NCI-H748 (cell line): ENCODE measurements at regions not wholly inside any gene's neighbourhood (a gene's known extent, or its start where the extent isn't known, plus 50 kb on each side); places are given as distances from the start of the nearest gene placed in this dataset.
"Not testable (repeated sequence)": the region's sequence is repeated elsewhere in the genome, so short reads cannot be mapped to it uniquely, and the experiment has no call there.

ENCODE experiments used
- DNase-seq: peaks from one replicate; lab custom pipeline; 2025; ENCODE audit not compliant: unreplicated experiment; lab: John Stamatoyannopoulos, UW

DNA sequence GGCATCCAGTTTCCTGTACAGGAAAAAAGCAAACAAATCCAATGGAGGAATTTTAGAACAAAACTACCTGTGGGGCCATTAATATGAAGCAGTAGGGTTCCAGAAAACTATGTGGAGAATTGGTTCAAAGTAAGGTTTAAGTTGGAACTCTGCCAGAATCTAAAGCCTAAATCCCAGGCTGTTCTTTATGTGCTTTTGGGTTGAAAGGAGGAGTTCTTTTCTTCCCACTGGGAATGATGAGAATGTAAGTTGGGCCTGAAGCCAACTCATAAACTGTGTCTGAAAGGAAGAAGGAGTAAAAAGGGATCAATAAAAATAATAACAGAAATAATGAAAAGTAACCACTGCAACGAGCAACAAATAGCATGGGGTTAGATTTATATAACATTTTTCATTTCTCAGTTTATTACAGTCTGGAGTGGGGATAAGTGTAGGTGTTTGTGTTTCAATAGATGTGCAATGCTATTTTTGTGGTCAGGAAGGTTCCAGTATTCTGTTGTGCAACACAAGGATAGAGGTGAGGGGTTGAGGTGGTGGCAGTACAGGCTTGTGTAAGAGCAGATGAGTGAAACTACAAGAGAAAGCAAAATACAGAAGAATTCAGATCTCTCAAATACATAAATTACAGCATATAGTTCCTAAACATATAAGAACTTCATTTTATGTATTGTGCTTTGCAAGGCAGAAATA is 373.6 kb downstream of the EMP1 start:
- DNase-seq, result no peak

- DNase-seq, result no peak
Observed at GRCh38 chr12:13566292-13566691, 369.8 kb downstream of the EMP1 start.

DNA sequence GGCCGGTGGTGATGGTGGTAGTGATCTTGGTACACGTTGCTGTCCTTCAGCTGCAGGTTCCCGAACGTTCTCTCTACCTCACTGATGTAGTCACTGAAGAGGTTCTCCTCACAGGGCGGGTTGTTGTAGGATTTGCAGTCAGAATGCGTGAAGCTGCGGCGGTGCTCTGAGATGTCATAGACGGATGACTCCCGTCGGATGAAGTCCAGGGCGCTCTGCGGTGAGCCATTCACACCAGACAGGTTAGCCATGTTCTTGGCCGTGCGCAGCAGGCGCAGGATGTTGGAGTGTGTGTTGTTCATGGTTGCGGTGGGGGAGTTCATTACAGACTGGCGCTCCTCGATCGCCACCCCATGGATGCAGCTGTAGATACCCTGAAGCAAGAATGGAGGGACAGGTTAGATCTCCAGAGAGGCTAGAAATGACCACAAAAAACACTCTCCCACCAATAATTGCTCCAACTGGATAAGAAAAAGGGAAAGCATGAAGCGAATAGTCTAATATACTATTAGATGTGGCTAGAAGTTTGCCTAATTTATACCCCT is 367.8 kb downstream of the EMP1 start:
- no peak for DNase-seq

- no peak for DNase-seq
Observed at GRCh38 chr12:13563743-13564125, 367.2 kb downstream of the EMP1 start.

GRCh38 chr12:13562915-13563742 is 366.6 kb downstream of the EMP1 start:
- DNase-seq, result no peak

GRCh38 chr12:13561923-13562322 is 365.4 kb downstream of the EMP1 start:
- no peak for DNase-seq

DNA sequence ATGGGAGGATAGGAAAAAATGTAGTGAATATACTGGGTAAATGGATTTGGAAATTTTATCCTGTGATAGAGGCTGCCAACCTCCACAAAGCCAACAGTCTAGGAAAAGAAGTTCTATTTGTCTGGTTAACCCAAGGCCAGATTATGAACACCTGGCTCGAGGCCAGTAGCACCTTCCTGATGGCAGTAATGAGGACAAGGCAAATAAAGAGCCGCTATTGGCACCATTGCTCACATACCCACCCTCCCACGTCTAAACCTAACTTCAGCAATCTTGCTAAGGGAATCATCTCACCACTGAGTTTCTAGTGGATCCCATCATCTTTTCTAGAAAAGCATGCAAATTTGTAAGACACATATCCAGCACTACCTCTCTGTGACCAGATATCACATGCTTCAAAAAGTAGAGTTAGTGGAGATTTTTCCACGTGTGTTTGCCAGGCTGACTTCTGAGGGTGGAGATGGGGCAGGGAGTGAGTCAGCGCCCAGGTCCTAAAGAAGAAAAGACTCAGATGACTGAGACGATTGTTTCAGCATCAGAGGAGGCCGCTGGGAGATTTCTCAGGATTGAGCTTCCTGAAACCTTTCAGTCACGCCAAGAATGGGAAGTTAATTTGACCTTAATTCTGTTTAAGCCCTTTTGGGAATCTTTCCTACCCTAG is 362.9 kb downstream of the EMP1 start:
- DNase-seq, result peak; percentile 7

DNA sequence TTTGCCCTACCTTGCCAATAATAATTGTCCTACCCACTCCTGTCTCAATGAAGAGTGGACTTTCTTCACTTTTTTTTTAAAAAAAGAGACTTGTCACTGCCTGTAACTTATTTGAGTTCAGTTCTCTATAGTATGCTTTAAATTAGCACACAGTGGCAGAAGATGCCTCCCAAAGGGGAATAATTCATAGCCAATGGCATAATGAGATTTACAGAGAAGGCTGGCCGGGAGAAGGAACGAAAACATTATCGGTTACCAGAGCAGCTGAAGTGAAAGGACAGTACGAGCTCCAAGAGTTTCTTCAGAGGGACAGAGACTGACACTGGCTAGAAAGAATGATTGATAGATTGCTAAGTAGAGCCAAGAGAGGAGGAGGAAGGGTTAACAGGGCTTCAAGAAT is 356.3 kb downstream of the EMP1 start:
- DNase-seq, result no peak

DNA sequence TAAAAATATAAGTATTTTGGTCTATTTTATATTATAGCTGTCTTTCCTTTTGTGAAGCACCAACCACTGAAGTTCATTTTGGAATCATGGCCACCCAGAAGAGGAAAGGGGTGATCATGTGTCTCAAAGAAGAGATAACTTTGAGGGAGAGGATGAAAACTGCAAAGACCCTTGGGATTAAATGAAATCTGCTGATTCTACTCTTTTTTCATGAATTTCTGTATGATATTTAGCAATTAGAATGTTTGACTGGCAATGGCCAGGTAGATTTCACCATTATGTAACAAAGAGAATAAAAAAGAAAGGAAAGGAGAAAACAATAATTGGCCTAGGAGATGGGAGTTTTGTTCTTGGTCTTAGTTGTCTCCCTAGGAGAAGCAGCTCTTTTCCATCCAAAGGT is 350.8 kb downstream of the EMP1 start:
- DNase-seq, result no peak

- no peak for DNase-seq
Observed at GRCh38 chr12:13546231-13546630, 349.7 kb downstream of the EMP1 start.

GRCh38 chr12:13539051-13539450 is 342.5 kb downstream of the EMP1 start:
- DNase-seq, result no peak

DNA sequence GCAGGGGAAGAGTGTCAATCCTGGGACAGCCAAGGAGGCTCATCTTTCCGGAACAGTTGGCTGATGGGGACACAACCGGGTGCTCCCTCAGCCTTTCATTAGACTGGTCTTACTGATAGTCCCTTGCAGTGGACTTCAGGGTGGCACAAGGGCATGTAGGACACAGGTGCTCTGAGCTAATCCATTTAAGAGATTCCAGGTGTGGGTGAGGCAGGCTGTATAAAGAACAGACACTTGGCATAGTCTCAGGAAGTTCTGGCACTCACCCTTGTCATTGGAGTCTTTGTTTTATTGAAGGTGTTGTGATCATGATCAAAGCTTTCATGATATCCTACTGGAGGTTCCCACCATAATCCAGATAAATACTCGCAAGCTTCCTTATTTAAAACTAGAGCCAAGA is 341.6 kb downstream of the EMP1 start:
- no peak for DNase-seq

- DNase-seq, result no peak
Observed at GRCh38 chr12:13537623-13538022, 341.1 kb downstream of the EMP1 start.

- no peak for DNase-seq
Observed at GRCh38 chr12:13536219-13536910, 339.8 kb downstream of the EMP1 start.

- DNase-seq, result peak; percentile 50
Observed at GRCh38 chr12:13534645-13535398, 338.3 kb downstream of the EMP1 start.

GRCh38 chr12:13534242-13534641 is 337.7 kb downstream of the EMP1 start:
- no peak for DNase-seq

- peak; percentile 74 for DNase-seq
Observed at GRCh38 chr12:13530966-13531365, 334.4 kb downstream of the EMP1 start.

DNA sequence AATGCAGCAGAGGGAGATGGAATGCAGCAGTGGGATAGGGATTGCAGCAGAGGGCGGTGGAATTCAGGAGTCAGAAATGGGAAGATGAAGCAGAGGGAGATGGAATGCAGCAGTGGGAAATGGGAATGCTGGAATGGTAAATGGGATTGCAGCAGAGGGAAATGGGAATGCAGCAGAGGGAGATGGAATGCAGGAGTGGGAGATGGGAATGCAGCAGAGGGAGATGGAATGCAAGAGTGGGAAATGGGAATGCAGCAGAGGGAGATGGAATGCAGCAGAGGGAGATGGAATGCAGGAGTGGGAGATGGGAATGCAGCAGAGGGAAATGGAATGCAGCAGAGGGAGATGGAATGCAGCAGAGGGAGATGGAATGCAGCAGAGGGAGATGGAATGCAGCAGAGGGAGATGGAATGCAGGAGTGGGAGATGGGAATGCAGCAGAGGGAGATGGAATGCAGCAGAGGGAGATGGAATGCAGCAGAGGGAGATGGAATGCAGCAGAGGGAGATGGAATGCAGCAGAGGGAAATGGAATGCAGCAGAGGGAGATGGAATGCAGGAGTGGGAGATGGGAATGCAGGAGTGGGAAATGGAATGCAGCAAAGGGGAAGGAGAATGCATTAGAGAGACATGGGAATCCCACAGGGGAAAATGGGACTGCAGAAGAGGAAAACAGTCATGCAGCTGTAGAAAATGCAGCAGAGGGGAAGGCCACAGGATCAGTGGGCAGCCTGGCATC is 329.8 kb downstream of the EMP1 start:
- not testable (repeated sequence) for DNase-seq

DNA sequence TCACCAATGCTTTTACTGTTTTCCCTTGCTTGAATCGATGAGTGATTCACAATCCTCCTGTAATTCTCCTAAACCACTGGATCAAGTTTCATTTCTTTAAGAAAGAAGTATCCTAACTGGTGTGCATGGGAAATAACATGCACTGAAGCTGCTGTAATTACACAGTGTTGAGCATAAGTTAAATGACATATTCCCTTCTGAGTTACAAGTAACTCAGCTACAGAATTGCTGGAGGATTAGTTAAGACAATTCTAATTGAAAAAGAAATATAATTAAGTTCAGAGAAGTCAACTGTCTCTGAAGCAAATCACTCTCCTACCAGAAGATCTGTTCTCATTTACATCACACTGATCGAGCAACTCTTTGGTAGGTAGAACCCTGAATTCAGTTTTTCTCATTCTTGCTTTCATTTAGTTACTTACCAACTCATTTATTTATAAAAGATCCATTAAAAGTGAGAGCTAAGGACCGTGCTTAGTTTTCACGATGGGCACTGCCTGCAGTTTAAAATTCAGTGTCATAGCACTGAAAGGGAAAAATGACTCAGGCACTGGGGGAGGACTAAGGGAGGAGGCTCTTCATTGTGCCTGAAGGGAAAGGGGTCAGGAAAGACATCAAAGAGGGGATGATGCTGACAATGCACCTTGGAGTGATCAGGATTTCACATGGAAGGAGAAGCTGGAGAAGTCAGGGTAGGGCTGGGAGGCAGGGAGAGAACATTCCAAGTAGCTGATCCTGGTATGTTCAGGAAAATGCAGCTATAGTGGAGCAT is 327.2 kb downstream of the EMP1 start:
- DNase-seq, result no peak
